HepG2 (cell line): ENCODE measurements at regions not wholly inside any gene's neighbourhood (a gene's known extent, or its start where the extent isn't known, plus 50 kb on each side); places are given as distances from the start of the nearest gene placed in this dataset.

Experiments
- ATAC-seq: fragments of 200-7000 bp; cut with Tn5 transposase; 3 replicates; pipeline ENCODE4 v1.9.1; 2020; ENCODE audit warnings: mild to moderate bottlenecking, moderate library complexity
- BruUV-seq: library from RNA; stranded (reverse); fragments of 400-500 nt; replicated peaks from 2 replicates; lab custom pipeline; 2021; lab: Mats Ljungman, UMichigan
- CTCF ChIA-PET: fragments of 300-600 bp; formaldehyde crosslinking; extraction: SDS; loops from one replicate; lab custom pipeline; 2021; ENCODE audit warnings: low total read pairs, inconsistent platforms, low intra/inter-chr PET ratio; lab: Yijun Ruan, JAX
- POLR2A ChIA-PET: fragments of 350-600 bp; sonication (Branson Sonifier 250); formaldehyde crosslinking; loops from one replicate; lab custom pipeline; 2020; ENCODE audit warnings: antibody characterized with exemption, inconsistent platforms; lab: Yijun Ruan, JAX
- DNase-seq: peaks from one replicate; pipeline ENCODE4 v3.0.0-alpha.2; 2015; ENCODE audit warnings: low spot score
- FAIRE-seq: peaks from 3 replicates; lab custom pipeline; 2011; peaks lifted over from hg19 to GRCh38; lab: Jason Lieb, UNC
- H2AFZ ChIP-seq: one replicate; pipeline ENCODE4 v1.6.1; 2011; ENCODE audit warnings: low read length, inconsistent platforms
- H3K27ac ChIP-seq: fragments of 300-600 bp; 3 replicates; pipeline ENCODE4 v1.8.0; 2011; ENCODE audit warnings: mixed run types, mild to moderate bottlenecking, mixed read lengths, low read length, inconsistent platforms; ENCODE audit not compliant: insufficient read depth; ENCODE audit errors: extremely low read length
- H3K27me3 ChIP-seq, 2 experiments: fragments of 200-600 bp in 1 of 2; 2 replicates in 1 of 2; 3 replicates in 1 of 2; pipeline versions ENCODE4 v1.6.0 to v1.8.0; 2011; ENCODE audit warnings: low read length in 2 of 2, mild to moderate bottlenecking in 2 of 2, moderate library complexity in 2 of 2, inconsistent platforms in 1 of 2; ENCODE audit not compliant: insufficient read depth in 2 of 2, control insufficient read depth in 1 of 2
- H3K36me3 ChIP-seq, 2 experiments: fragments of 200-600 bp in 1 of 2; replicated peaks in 1 of 2; 2 replicates in 1 of 2; 3 replicates in 1 of 2; pipeline versions ENCODE4 v1.5.1 to v1.8.0; 2011; ENCODE audit warnings: low read length in 2 of 2, inconsistent platforms in 1 of 2; ENCODE audit not compliant: insufficient read depth in 2 of 2, control insufficient read depth in 1 of 2
- H3K4me1 ChIP-seq: 2 replicates; pipeline ENCODE4 v1.5.1; 2012; ENCODE audit warnings: low read length, inconsistent platforms; ENCODE audit not compliant: insufficient read depth
- H3K4me2 ChIP-seq: 2 replicates; pipeline ENCODE4 v1.6.0; 2011; ENCODE audit warnings: low read depth, low read length, inconsistent platforms
- H3K4me3 ChIP-seq, 3 experiments: fragments of 200-600 bp in 1 of 3; sonication (generic), shearing (Covaris generic) in 1 of 3; replicated peaks in 1 of 3; 2 replicates each; pipeline ENCODE4 v1.5.1; 2011 to 2016; ENCODE audit warnings: low read length in 3 of 3, inconsistent platforms in 2 of 3, low read depth in 2 of 3, mild to moderate bottlenecking in 2 of 3, control low read depth in 1 of 3, mixed read lengths in 1 of 3; ENCODE audit not compliant: insufficient read depth in 1 of 3
- H3K79me2 ChIP-seq: one replicate; pipeline ENCODE4 v1.6.1; 2011; ENCODE audit warnings: low read length, inconsistent platforms; ENCODE audit not compliant: insufficient read depth
- H3K9ac ChIP-seq: 2 replicates; pipeline ENCODE4 v1.6.0; 2011; ENCODE audit warnings: mild to moderate bottlenecking, low read depth, low read length, inconsistent platforms; ENCODE audit not compliant: insufficient read depth
- H3K9me3 ChIP-seq: 2 replicates; pipeline ENCODE4 v1.5.1; 2012; ENCODE audit warnings: mild to moderate bottlenecking, low read length
- H4K20me1 ChIP-seq: 2 replicates; pipeline ENCODE4 v1.6.0; 2011; ENCODE audit warnings: inconsistent platforms, mild to moderate bottlenecking, low read length, moderate library complexity; ENCODE audit not compliant: insufficient read depth
- CTCF ChIP-seq: sonication (generic); formaldehyde crosslinking; IDR thresholded peaks from 2 replicates; pipeline ENCODE4 v1.5.0; 2020; ENCODE audit warnings: mild to moderate bottlenecking, missing genetic modification reagents, moderate library complexity
- KMT2B ChIP-seq: IDR thresholded peaks from 2 replicates; pipeline ENCODE4 v1.6.1; 2016; ENCODE audit warnings: missing genetic modification reagents, missing compliant biosample characterization
- NAIF1 ChIP-seq: sonication (generic); formaldehyde crosslinking; IDR thresholded peaks from 2 replicates; pipeline ENCODE4 v1.5.0; 2020; ENCODE audit warnings: mild to moderate bottlenecking, missing genetic modification reagents, borderline replicate concordance
- STAG1 ChIP-seq: sonication (generic); formaldehyde crosslinking; IDR thresholded peaks from 2 replicates; pipeline ENCODE4 v1.4.0; 2020; ENCODE audit warnings: missing genetic modification reagents
- WGBS: methylation state at CpG from one replicate; pipeline ENCODE4 v1.1.6; 2017; ENCODE audit warnings: low lambda C conversion rate; 5-methylcytosine and 5-hydroxymethylcytosine counted together
- in situ Hi-C: cut with HindIII; loops from 2 replicates; pipeline ENCODE4 v1.10.0; 2017; ENCODE audit warnings: low pct_unique_long_range_greater_than_20kb; ENCODE audit not compliant: extremely low pct_ligation_motif_present
- intact Hi-C: fragments of 100-400 bp; cut with micrococcal nuclease; formaldehyde crosslinking; loops from one replicate; pipeline ENCODE4 v1.10.0; 2022; ENCODE audit not compliant: unreplicated experiment

- no peaks in the 10 kb centered on the region for H3K27me3 ChIP-seq
- no peak overlapping the region for H3K9ac ChIP-seq
- no peaks in the 10 kb centered on the region for H3K4me1 ChIP-seq
- no peak overlapping the region for H2AFZ ChIP-seq
- no peak overlapping the region for H3K27ac ChIP-seq
- H3K36me3 ChIP-seq, result no peaks in the 10 kb centered on the region
- no peak for ATAC-seq
- POLR2A ChIA-PET, result no interaction called here
- BruUV-seq, result no TSS peak
- H3K9me3 ChIP-seq, result no peaks in the 10 kb centered on the region
- peak; percentile 13; the same call in 1 of the 2 replicates for TF ChIP-seq STAG1 (CRISPR knock-in tag)
- TF ChIP-seq NAIF1 (CRISPR knock-in tag), result no peak
- TF ChIP-seq CTCF (CRISPR knock-in tag), result 0 out of 2 replicates have a peak, but pooled peaks have one; percentile 5
- H3K4me2 ChIP-seq, result no peak overlapping the region
- DNase-seq, result no peak
- in situ Hi-C loops (no loop called here), intact Hi-C loops (no loop called here)
- no peak overlapping the region for H3K4me3 ChIP-seq
- FAIRE-seq, result no peak
- CTCF ChIA-PET, result no interaction called here
- 0% methylated on average over 5 of the region's 7 CpGs for WGBS
- no peaks in the 10 kb centered on the region for H3K79me2 ChIP-seq
- no peaks in the 10 kb centered on the region for H4K20me1 ChIP-seq
Observed at GRCh38 chr5:4198461-4198860, 602.8 kb downstream of the IRX1 start.

- ATAC-seq (no peak), DNase-seq (no peak), FAIRE-seq (no peak)
- Histone ChIP-seq H3K9ac (no peak overlapping the region), H3K27ac (no peak overlapping the region), H3K4me2 (no peak overlapping the region), H3K79me2 (no peaks in the 10 kb centered on the region), H3K4me1 (no peaks in the 10 kb centered on the region), H4K20me1 (no peaks in the 10 kb centered on the region), H3K4me3 (no peak overlapping the region), H3K9me3 (no peaks in the 10 kb centered on the region), H3K27me3 (no peaks in the 10 kb centered on the region), H3K36me3 (no peaks in the 10 kb centered on the region), H2AFZ (no peak overlapping the region)
- ChIA-PET CTCF (no interaction called here), POLR2A (no interaction called here)
- WGBS, result 10% methylated on average over 17 of the region's 19 CpGs
- no TSS peak for BruUV-seq
- intact Hi-C loops (no loop called here), in situ Hi-C loops (no loop called here)
- TF ChIP-seq KMT2B (CRISPR knock-in tag), result no peak
Observed at GRCh38 chr5:4199049-4199841, 603.6 kb downstream of the IRX1 start.
